ENCODE measurements at regions not wholly inside any gene's neighbourhood (a gene's known extent, or its start where the extent isn't known, plus 50 kb on each side); places are given as distances from the start of the nearest gene placed in this dataset.
"Not testable (repeated sequence)": the region's sequence is repeated elsewhere in the genome, so short reads cannot be mapped to it uniquely, and the experiment has no call there.

GRCh38 chr1:229133811-229134210 is 137.1 kb upstream of the RAB4A start (continued):
- TF ChIP-seq REST (IDR thresholded peaks at IDR 0.05; ENCODE audit: unreplicated experiment) (no peak), EZH2phosphoT487 (IDR thresholded peaks at IDR 0.05; ENCODE audit: unreplicated experiment) (no peak), STAT1 (IDR thresholded peaks at IDR 0.05; ENCODE audit: unreplicated experiment) (no peak)

- H3F3A ChIP-seq (replicated peaks; ENCODE audit: low read depth); ATAC-seq; H3K27ac ChIP-seq (ENCODE audit: low read depth): not testable (repeated sequence)
Measured at GRCh38 chr1:229134381-229135217, 136.3 kb upstream of the RAB4A start.

GRCh38 chr1:229135773-229136172 is 135.1 kb upstream of the RAB4A start:
- DNase-seq (ENCODE audit: low spot score), result no peak
- Histone ChIP-seq H3K27ac (ENCODE audit: low read depth) (no peak overlapping the region), H3K79me2 (replicated peaks; ENCODE audit: insufficient read depth) (no peaks in the 10 kb centered on the region), H3K4me1 (ENCODE audit: insufficient read depth) (no peaks in the 10 kb centered on the region), H3K4me3 (no peak overlapping the region), H3K4me2 (no peak overlapping the region), H2AFZ (no peak overlapping the region), H3K36me3 (ENCODE audit: insufficient read depth) (peaks cover 5% of the 10 kb centered on the region; the same call in 1 of the 2 replicates), H4K20me1 (replicated peaks; ENCODE audit: insufficient read depth) (no peaks in the 10 kb centered on the region), H3F3A (replicated peaks; ENCODE audit: low read depth) (no peaks in the 10 kb centered on the region), H3K27me3 (ENCODE audit: insufficient read depth) (no peaks in the 10 kb centered on the region), H3K9me2 (ENCODE audit: insufficient read depth) (peaks cover 15% of the 10 kb centered on the region; the same call in 1 of the 2 replicates)
- ATAC-seq, result no peak
- Mint-ChIP-seq H3K27ac (no peak overlapping the region), H3K4me3 (no peak overlapping the region), H3K4me1 (peaks cover 3% of the 10 kb centered on the region; the same call in 1 of the 3 replicates), H3K27me3 (ENCODE audit: insufficient read depth, low read depth, poor library complexity) (peaks cover 4% of the 10 kb centered on the region), H3K9me3 (peaks cover 30% of the 10 kb centered on the region), H3K36me3 (ENCODE audit: low read depth) (peaks cover 28% of the 10 kb centered on the region)
- TF ChIP-seq EZH2 (IDR thresholded peaks at IDR 0.05; ENCODE audit: low read depth, unreplicated experiment) (no peak), POLR2AphosphoS5 (IDR thresholded peaks at IDR 0.05; ENCODE audit: low read depth) (no peak), ZNF462 (CRISPR knock-in tag; IDR thresholded peaks at IDR 0.05) (no peak)

More at GRCh38 chr1:229134381-229135217, 136.3 kb upstream of the RAB4A start:
- H3K27me3 ChIP-seq (ENCODE audit: insufficient read depth); H3K4me2 ChIP-seq; H3K79me2 ChIP-seq (replicated peaks; ENCODE audit: insufficient read depth); H3K4me3 ChIP-seq; H3K4me1 Mint-ChIP-seq; H3K4me1 ChIP-seq (ENCODE audit: insufficient read depth); H3K27ac Mint-ChIP-seq; H3K36me3 ChIP-seq (ENCODE audit: insufficient read depth); DNase-seq (ENCODE audit: low spot score); H3K4me3 Mint-ChIP-seq; H3K27me3 Mint-ChIP-seq (ENCODE audit: insufficient read depth, low read depth, poor library complexity); H4K20me1 ChIP-seq (replicated peaks; ENCODE audit: insufficient read depth); H2AFZ ChIP-seq: not testable (repeated sequence)
- peaks cover 15% of the 10 kb centered on the region; the same call in 1 of the 2 replicates for H3K9me2 ChIP-seq (ENCODE audit: insufficient read depth)
- Mint-ChIP-seq H3K36me3 (ENCODE audit: low read depth) (peaks cover 28% of the 10 kb centered on the region), H3K9me3 (peaks cover 30% of the 10 kb centered on the region)

Data from GM23338 (cell line).